ENCODE measurements at regions not wholly inside any gene's neighbourhood (a gene's known extent, or its start where the extent isn't known, plus 50 kb on each side); places are given as distances from the start of the nearest gene placed in this dataset.

DNA sequence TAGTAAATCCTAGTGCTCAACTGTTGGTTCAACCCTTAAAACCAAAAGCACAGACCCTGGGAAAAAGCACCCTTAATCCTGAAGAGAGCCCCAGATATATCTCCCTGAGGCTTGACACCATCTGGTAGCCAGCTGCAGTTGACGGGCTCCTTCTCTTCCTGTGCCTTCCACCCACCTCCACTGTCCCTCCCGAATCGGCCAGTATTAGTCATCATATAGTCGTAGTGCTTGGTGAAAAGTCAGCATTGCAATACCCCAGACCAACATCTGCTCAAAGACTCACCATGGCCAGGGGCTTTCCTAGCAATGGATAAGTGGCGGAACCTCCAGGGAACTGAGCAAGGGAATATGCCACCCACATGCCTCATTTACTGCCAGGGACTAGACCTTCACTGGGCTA, 125.6 kb upstream of the CRBN start:
- TF ChIP-seq CTCF (IDR thresholded peaks at IDR 0.05; ENCODE audit: borderline replicate concordance, extremely low read depth, low read length, poor library complexity, severe bottlenecking), result no peak
- TF ChIP-seq EZH2 (IDR thresholded peaks at IDR 0.05; ENCODE audit: borderline replicate concordance, low read depth, low read length, severe bottlenecking), result no peak
